Prostate gland (tissue), 2 donors: ENCODE measurements at regions not wholly inside any gene's neighbourhood (a gene's known extent, or its start where the extent isn't known, plus 50 kb on each side); places are given as distances from the start of the nearest gene placed in this dataset.

Experiments used
- POLR2A ChIP-seq: fragments of 450-650 bp; IDR thresholded peaks from one replicate; pipeline ENCODE4 v1.6.1; 2016; ENCODE audit warnings: antibody characterized with exemption, mild to moderate bottlenecking
- TF ChIP-seq, protein P1 (sequence below), 4 experiments: fragments of 200-600 bp in 2 of 4; fragments of 450-650 bp in 2 of 4; sonication (generic) in 2 of 4; IDR thresholded peaks; 1 replicate in 3 of 4; 2 replicates in 1 of 4; pipeline ENCODE4 v1.5.1; 2016 to 2019; ENCODE audit warnings: antibody characterized with exemption in 4 of 4, mild to moderate bottlenecking in 2 of 4, moderate library complexity in 2 of 4

DNA sequence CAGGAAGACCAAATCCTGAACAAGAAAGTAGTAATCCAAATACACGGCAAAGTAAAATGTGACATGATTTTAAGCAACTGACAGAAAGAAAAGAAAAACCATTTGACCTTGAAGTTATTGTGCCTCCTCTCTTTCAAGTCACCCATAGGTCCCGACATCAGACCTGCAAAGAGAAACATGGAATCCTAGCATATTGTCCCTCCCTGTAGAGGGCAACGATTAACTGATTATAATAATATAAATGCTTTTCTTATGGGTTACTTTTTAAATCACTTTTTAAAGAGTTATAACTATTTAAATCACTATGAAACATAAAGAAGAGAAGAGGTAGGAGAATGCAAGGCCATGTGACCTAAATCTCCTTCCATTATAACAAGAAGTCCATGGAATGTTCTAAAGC is 143.2 kb upstream of the LIPC start:
- TF ChIP-seq, protein P1, sequence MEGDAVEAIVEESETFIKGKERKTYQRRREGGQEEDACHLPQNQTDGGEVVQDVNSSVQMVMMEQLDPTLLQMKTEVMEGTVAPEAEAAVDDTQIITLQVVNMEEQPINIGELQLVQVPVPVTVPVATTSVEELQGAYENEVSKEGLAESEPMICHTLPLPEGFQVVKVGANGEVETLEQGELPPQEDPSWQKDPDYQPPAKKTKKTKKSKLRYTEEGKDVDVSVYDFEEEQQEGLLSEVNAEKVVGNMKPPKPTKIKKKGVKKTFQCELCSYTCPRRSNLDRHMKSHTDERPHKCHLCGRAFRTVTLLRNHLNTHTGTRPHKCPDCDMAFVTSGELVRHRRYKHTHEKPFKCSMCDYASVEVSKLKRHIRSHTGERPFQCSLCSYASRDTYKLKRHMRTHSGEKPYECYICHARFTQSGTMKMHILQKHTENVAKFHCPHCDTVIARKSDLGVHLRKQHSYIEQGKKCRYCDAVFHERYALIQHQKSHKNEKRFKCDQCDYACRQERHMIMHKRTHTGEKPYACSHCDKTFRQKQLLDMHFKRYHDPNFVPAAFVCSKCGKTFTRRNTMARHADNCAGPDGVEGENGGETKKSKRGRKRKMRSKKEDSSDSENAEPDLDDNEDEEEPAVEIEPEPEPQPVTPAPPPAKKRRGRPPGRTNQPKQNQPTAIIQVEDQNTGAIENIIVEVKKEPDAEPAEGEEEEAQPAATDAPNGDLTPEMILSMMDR (IDR thresholded peaks at IDR 0.05) = no peak
- no peak for TF ChIP-seq POLR2A
